OCI-LY7 (cell line): ENCODE measurements at regions not wholly inside any gene's neighbourhood (a gene's known extent, or its start where the extent isn't known, plus 50 kb on each side); places are given as distances from the start of the nearest gene placed in this dataset.

Experiments used
- BruUV-seq: library from RNA; stranded (reverse); fragments of 400-500 nt; replicated peaks from 2 replicates; lab custom pipeline; 2021; lab: Mats Ljungman, UMichigan
- CTCF ChIA-PET: fragments of 300-600 bp; sonication (Branson Sonifier 250); formaldehyde crosslinking; loops from one replicate; lab custom pipeline; 2022; ENCODE audit warnings: antibody characterized with exemption; ENCODE audit not compliant: unreplicated experiment; lab: Charles Lee
- POLR2A ChIA-PET: fragments of 300-600 bp; sonication (Branson Sonifier 250); formaldehyde crosslinking; loops from one replicate; lab custom pipeline; 2022; ENCODE audit warnings: antibody characterized with exemption; lab: Charles Lee
- DNase-seq: peaks from one replicate; pipeline ENCODE4 v3.0.0-alpha.2; 2015; ENCODE audit warnings: low spot score
- H2AFZ ChIP-seq: fragments of 200-600 bp; sonication (generic), shearing (Covaris generic); 2 replicates; pipeline ENCODE4 v1.6.1; 2014; ENCODE audit warnings: mild to moderate bottlenecking, antibody characterized with exemption, low read length, moderate library complexity
- H3K27ac ChIP-seq: fragments of 200-600 bp; sonication (generic); 2 replicates; pipeline ENCODE4 v1.5.1; 2014; ENCODE audit warnings: mixed run types, low read depth, mild to moderate bottlenecking, moderate library complexity, low read length, inconsistent platforms; ENCODE audit not compliant: poor library complexity, severe bottlenecking
- H3K36me3 ChIP-seq: fragments of 200-600 bp; sonication (generic); 2 replicates; pipeline ENCODE4 v1.6.1; 2014; ENCODE audit warnings: mild to moderate bottlenecking, antibody characterized with exemption, low read length, moderate library complexity, mixed read lengths; ENCODE audit not compliant: insufficient read depth
- H3K4me1 ChIP-seq: fragments of 200-600 bp; sonication (generic); 2 replicates; pipeline ENCODE4 v1.5.1; 2014; ENCODE audit warnings: mild to moderate bottlenecking, low read length; ENCODE audit not compliant: insufficient read depth, poor library complexity, severe bottlenecking
- H3K4me2 ChIP-seq: fragments of 200-600 bp; sonication (generic); 2 replicates; pipeline ENCODE4 v1.6.1; 2014; ENCODE audit warnings: mild to moderate bottlenecking, low read length
- H3K4me3 ChIP-seq: fragments of 200-600 bp; sonication (generic); 2 replicates; pipeline ENCODE4 v1.5.1; 2014; ENCODE audit warnings: mild to moderate bottlenecking, low read depth, low read length; ENCODE audit not compliant: poor library complexity, severe bottlenecking
- H3K79me2 ChIP-seq: fragments of 200-600 bp; sonication (generic); 2 replicates; pipeline ENCODE4 v1.6.1; 2016; ENCODE audit warnings: low read depth, mild to moderate bottlenecking, low read length, moderate library complexity, mixed read lengths; ENCODE audit not compliant: insufficient read depth
- H3K9me2 ChIP-seq: fragments of 200-600 bp; sonication (generic); 2 replicates; pipeline ENCODE4 v1.6.1; 2016; ENCODE audit warnings: mild to moderate bottlenecking, low read length, mixed read lengths; ENCODE audit not compliant: insufficient read depth
- H3K9me3 ChIP-seq: fragments of 200-600 bp; sonication (generic); 2 replicates; pipeline ENCODE4 v1.6.1; 2014; ENCODE audit warnings: mild to moderate bottlenecking, mixed run types, low read length, mixed read lengths
- H4K20me1 ChIP-seq: fragments of 200-600 bp; sonication (generic); 2 replicates; pipeline ENCODE4 v1.6.1; 2014; ENCODE audit warnings: mild to moderate bottlenecking, antibody characterized with exemption, low read length, moderate library complexity, mixed read lengths; ENCODE audit not compliant: insufficient read depth
- EZH2phosphoT487 ChIP-seq: fragments of 200-600 bp; sonication (generic); IDR thresholded peaks from 2 replicates; pipeline ENCODE4 v1.6.1; 2018; ENCODE audit warnings: low read depth, borderline replicate concordance, mild to moderate bottlenecking, mixed run types, antibody characterized with exemption, low read length, moderate library complexity, mixed read lengths
- intact Hi-C: fragments of 100-400 bp; cut with micrococcal nuclease; formaldehyde crosslinking; loops from one replicate; pipeline ENCODE4 v1.10.0; 2022; ENCODE audit not compliant: unreplicated experiment
- TF ChIP-seq, protein P1 (sequence below): fragments of 200-600 bp; sonication (generic); conservative IDR thresholded peaks from 2 replicates; pipeline ENCODE4 v1.5.1; 2014; ENCODE audit warnings: mild to moderate bottlenecking, antibody characterized with exemption, low read length, moderate library complexity, mixed read lengths

DNA sequence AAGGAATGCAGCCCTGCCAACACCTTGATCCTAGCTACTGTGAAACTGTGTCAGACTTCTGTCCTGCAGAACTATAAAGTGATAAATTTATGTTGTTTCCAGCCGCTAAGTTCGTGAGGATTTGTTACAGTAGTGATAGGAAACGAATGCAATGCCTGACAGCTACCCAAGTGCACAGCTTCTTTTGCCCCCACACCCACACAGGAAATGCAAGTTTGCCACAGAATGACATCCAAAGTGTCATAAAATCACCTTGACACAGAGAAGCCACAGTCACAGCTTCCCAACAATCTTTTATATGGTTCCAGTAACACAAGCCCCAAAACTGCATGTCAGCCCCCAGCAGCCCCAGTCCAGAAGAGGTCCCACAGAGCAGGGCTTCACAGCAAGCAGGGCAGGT lies 216.9 kb upstream of the S100G start:
- no peak overlapping the region for H2AFZ ChIP-seq
- no TSS peak for BruUV-seq
- H3K9me3 ChIP-seq: no peaks in the 10 kb centered on the region
- no peaks in the 10 kb centered on the region for H3K36me3 ChIP-seq
- no peak for DNase-seq
- H4K20me1 ChIP-seq: no peaks in the 10 kb centered on the region
- H3K27ac ChIP-seq: no peak overlapping the region
- H3K4me2 ChIP-seq: no peak overlapping the region
- H3K79me2 ChIP-seq: no peaks in the 10 kb centered on the region
- H3K9me2 ChIP-seq: no peaks in the 10 kb centered on the region
- POLR2A ChIA-PET: no interaction called here
- no peak overlapping the region for H3K4me3 ChIP-seq
- TF ChIP-seq, protein P1, sequence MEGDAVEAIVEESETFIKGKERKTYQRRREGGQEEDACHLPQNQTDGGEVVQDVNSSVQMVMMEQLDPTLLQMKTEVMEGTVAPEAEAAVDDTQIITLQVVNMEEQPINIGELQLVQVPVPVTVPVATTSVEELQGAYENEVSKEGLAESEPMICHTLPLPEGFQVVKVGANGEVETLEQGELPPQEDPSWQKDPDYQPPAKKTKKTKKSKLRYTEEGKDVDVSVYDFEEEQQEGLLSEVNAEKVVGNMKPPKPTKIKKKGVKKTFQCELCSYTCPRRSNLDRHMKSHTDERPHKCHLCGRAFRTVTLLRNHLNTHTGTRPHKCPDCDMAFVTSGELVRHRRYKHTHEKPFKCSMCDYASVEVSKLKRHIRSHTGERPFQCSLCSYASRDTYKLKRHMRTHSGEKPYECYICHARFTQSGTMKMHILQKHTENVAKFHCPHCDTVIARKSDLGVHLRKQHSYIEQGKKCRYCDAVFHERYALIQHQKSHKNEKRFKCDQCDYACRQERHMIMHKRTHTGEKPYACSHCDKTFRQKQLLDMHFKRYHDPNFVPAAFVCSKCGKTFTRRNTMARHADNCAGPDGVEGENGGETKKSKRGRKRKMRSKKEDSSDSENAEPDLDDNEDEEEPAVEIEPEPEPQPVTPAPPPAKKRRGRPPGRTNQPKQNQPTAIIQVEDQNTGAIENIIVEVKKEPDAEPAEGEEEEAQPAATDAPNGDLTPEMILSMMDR: no peak
- no peak for TF ChIP-seq EZH2phosphoT487
- H3K4me1 ChIP-seq: no peaks in the 10 kb centered on the region
- intact Hi-C loops: loop anchor here (10.0 kb wide), 1 partner anchor 262 kb away; no protein-coding TSS in a partner anchor
- CTCF ChIA-PET: no interaction called here

DNA sequence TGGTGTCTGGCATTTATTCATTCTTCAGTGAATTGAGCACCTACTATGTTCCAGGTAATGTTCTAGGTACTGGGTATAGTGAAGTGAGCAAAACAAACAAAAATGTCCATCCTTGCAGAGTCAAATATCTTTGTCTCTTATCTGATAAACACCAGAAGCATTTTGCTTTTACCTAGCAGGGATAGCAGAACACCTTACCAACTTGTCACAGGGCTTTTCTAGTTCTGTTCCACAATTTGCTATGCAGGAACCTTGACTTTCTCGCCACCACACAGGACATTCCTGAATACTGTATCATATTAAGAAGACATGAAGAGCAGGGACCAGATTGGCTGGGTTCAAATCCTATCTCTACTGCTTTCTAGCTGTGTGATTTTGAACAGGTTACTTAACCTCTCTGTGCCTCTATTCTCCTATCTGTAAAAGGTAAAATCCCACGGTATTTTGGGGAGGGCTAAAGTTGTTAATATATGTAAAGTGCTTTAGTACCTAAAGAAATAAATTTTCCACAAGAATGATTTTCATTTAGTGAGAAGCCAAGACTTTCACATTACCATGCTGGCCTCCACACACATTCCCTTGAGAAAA lies 214.5 kb upstream of the S100G start:
- POLR2A ChIA-PET: no interaction called here
- BruUV-seq: no TSS peak
- Histone ChIP-seq H3K4me1 (no peaks in the 10 kb centered on the region), H3K4me2 (no peak overlapping the region), H3K36me3 (no peaks in the 10 kb centered on the region), H3K27ac (no peak overlapping the region), H3K9me3 (no peaks in the 10 kb centered on the region), H3K9me2 (no peaks in the 10 kb centered on the region), H4K20me1 (no peaks in the 10 kb centered on the region), H3K79me2 (no peaks in the 10 kb centered on the region), H3K4me3 (no peak overlapping the region), H2AFZ (no peak overlapping the region)
- TF ChIP-seq, protein P1: no peak
- TF ChIP-seq EZH2phosphoT487: no peak
- intact Hi-C loops: loop anchor here (10.0 kb wide), 1 partner anchor 259 kb away; no protein-coding TSS in a partner anchor
- CTCF ChIA-PET: interaction anchor here (1.1 kb wide), 1 partner anchor 261 kb away, joined by 3 read pairs; no protein-coding TSS in a partner anchor
- no peak for DNase-seq
